Endothelial cell of umbilical vein (primary cell): ENCODE measurements at regions not wholly inside any gene's neighbourhood (a gene's known extent, or its start where the extent isn't known, plus 50 kb on each side); places are given as distances from the start of the nearest gene placed in this dataset.

ENCODE experiments used
- CTCF ChIP-seq, 2 donors: IDR thresholded peaks; 1 replicate in 1 of 2; 2 replicates in 1 of 2; pipeline ENCODE4 v1.5.1; 2011; ENCODE audit warnings: low read length in 2 of 2, mild to moderate bottlenecking in 2 of 2, moderate library complexity in 2 of 2, control low read depth in 1 of 2, inconsistent platforms in 1 of 2, low read depth in 1 of 2; ENCODE audit not compliant: insufficient read depth in 1 of 2; ENCODE audit errors: extremely low read depth in 1 of 2
- EZH2 ChIP-seq: IDR thresholded peaks from 2 replicates; pipeline ENCODE4 v1.6.1; 2012; ENCODE audit warnings: borderline replicate concordance, low read depth, mild to moderate bottlenecking, moderate library complexity, low read length, inconsistent platforms; ENCODE audit not compliant: severe bottlenecking
- GATA2 ChIP-seq: IDR thresholded peaks from 2 replicates; pipeline ENCODE4 v1.7.0; 2011; ENCODE audit warnings: low read depth, mild to moderate bottlenecking, moderate library complexity, mixed read lengths, low read length; ENCODE audit not compliant: insufficient read length, insufficient read depth
- MAX ChIP-seq: IDR thresholded peaks from 2 replicates; pipeline ENCODE4 v1.6.1; 2011; ENCODE audit not compliant: insufficient read depth, insufficient read length
- POLR2A ChIP-seq: IDR thresholded peaks from 2 replicates; pipeline ENCODE4 v1.6.1; 2012; ENCODE audit warnings: low read depth, mild to moderate bottlenecking, control low read depth, low read length
- POLR2AphosphoS5 ChIP-seq: IDR thresholded peaks from 2 replicates; pipeline ENCODE4 v1.6.1; 2012; ENCODE audit warnings: low read depth, mild to moderate bottlenecking, control low read depth, low read length, moderate library complexity; ENCODE audit not compliant: insufficient read depth

- TF ChIP-seq CTCF (IDR thresholded peaks at IDR 0.05; ENCODE audit: extremely low read depth in 1 of 2, insufficient read depth in 1 of 2, low read depth in 1 of 2, low read length in 2 of 2) (no peak), POLR2A (no peak), POLR2AphosphoS5 (no peak), EZH2 (no peak), GATA2 (no peak), MAX (no peak)
Observed at GRCh38 chr15:95208071-95208470, 976.7 kb downstream of the MCTP2 start.
